ENCODE measurements at regions not wholly inside any gene's neighbourhood (a gene's known extent, or its start where the extent isn't known, plus 50 kb on each side); places are given as distances from the start of the nearest gene placed in this dataset.

DNA sequence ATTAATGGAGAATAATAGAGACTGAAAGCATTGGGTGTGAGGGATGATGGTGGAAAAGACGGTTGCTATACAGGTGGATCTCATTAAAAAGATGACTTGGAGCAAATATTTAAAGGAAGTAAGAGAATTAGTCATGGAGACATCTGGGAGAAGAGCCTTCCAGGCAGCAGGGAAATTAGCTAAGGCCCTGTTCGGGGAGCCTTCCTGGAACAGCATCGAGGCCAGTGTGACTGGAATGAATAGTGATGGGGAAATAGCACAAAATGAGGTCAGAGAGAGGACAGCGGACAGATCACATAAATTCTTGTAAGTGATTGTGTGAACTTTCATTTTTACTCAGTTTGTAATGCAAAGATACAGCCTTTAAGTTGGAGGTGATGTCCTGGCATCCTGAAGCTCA lies 842.3 kb downstream of the SLC6A15 start:
- Histone ChIP-seq H3K79me2 (ENCODE audit: insufficient read depth, low read length) (no peaks in the 10 kb centered on the region), H3K4me3 (ENCODE audit: low read depth in 1 of 2, low read length in 2 of 2) (no peak overlapping the region), H3K9ac (ENCODE audit: low read depth, low read length) (no peak overlapping the region), H2AFZ (ENCODE audit: low read depth, low read length) (no peak overlapping the region), H3K9me3 (ENCODE audit: insufficient read depth, low read length, severe bottlenecking) (no peaks in the 10 kb centered on the region), H3K36me3 (ENCODE audit: insufficient read depth, low read length) (no peaks in the 10 kb centered on the region), H3K27ac (ENCODE audit: low read length) (no peak overlapping the region), H4K20me1 (ENCODE audit: insufficient read depth, low read length) (no peaks in the 10 kb centered on the region), H3K27me3 (ENCODE audit: insufficient read depth, low read length, poor library complexity) (no peaks in the 10 kb centered on the region), H3K4me2 (ENCODE audit: insufficient read depth, low read length) (no peak overlapping the region), H3K4me1 (ENCODE audit: insufficient read depth, low read length) (no peaks in the 10 kb centered on the region)
- ATAC-seq (ENCODE audit: insufficient read depth, low read depth) (no peak), DNase-seq (no peak)
- TF ChIP-seq, protein P1, sequence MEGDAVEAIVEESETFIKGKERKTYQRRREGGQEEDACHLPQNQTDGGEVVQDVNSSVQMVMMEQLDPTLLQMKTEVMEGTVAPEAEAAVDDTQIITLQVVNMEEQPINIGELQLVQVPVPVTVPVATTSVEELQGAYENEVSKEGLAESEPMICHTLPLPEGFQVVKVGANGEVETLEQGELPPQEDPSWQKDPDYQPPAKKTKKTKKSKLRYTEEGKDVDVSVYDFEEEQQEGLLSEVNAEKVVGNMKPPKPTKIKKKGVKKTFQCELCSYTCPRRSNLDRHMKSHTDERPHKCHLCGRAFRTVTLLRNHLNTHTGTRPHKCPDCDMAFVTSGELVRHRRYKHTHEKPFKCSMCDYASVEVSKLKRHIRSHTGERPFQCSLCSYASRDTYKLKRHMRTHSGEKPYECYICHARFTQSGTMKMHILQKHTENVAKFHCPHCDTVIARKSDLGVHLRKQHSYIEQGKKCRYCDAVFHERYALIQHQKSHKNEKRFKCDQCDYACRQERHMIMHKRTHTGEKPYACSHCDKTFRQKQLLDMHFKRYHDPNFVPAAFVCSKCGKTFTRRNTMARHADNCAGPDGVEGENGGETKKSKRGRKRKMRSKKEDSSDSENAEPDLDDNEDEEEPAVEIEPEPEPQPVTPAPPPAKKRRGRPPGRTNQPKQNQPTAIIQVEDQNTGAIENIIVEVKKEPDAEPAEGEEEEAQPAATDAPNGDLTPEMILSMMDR (IDR thresholded peaks at IDR 0.05; ENCODE audit: borderline replicate concordance, extremely low read depth, low read length, poor library complexity, severe bottlenecking): no peak
- TF ChIP-seq EZH2 (IDR thresholded peaks at IDR 0.05; ENCODE audit: borderline replicate concordance, low read depth, low read length, severe bottlenecking): no peak

DNA sequence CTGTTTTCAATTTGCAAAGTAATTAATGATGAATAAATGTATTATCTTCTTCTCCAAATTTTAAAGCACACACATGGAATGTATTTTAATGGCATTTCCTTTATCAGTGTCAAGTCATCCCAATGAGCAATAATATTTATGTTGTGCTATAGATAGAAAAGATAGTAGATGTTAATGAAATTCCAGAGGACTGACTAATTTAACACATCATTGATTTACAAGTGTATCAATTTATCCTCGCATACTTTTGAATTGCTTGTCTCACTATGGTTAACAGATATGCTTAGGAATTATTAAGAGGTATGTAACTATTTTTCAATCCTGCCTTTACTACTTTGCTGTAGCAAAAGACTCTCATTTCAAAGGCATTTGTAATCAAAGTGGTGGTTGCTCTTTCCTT lies 842.9 kb downstream of the SLC6A15 start:
- H3K27me3 ChIP-seq (ENCODE audit: insufficient read depth, low read length, poor library complexity): no peaks in the 10 kb centered on the region
- H2AFZ ChIP-seq (ENCODE audit: low read depth, low read length): no peak overlapping the region

DNA sequence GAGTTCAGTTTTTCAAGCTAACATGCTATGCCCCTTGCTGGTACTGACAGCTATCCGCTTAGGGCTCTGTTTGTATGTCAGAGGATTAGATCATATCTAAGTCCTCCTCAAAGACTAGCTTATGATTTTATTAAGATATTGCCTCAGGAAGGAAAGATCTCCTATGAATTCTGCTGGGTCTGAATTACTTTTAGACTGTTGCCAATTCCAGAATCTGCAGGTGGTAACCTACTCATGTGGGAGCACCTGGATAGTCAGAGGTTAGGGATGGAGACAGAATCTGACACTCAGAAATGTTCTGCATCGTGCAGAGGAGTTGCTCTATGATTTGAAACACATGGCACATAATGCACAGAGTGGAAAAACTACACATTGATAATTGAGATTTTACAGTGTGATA lies 843.4 kb downstream of the SLC6A15 start:
- DNase-seq (no peak), ATAC-seq (ENCODE audit: insufficient read depth, low read depth) (no peak)
- H3K4me2 ChIP-seq (ENCODE audit: insufficient read depth, low read length): no peak overlapping the region
- H3K9ac ChIP-seq (ENCODE audit: low read depth, low read length): no peak overlapping the region
- H4K20me1 ChIP-seq (ENCODE audit: insufficient read depth, low read length): no peaks in the 10 kb centered on the region
- no peaks in the 10 kb centered on the region for H3K79me2 ChIP-seq (ENCODE audit: insufficient read depth, low read length)
- no peaks in the 10 kb centered on the region for H3K36me3 ChIP-seq (ENCODE audit: insufficient read depth, low read length)
- no peaks in the 10 kb centered on the region for H3K27me3 ChIP-seq (ENCODE audit: insufficient read depth, low read length, poor library complexity)
- no peak overlapping the region for H2AFZ ChIP-seq (ENCODE audit: low read depth, low read length)
- H3K4me1 ChIP-seq (ENCODE audit: insufficient read depth, low read length): no peaks in the 10 kb centered on the region
- H3K9me3 ChIP-seq (ENCODE audit: insufficient read depth, low read length, severe bottlenecking): no peaks in the 10 kb centered on the region
- no peak for TF ChIP-seq EZH2 (IDR thresholded peaks at IDR 0.05; ENCODE audit: borderline replicate concordance, low read depth, low read length, severe bottlenecking)
- TF ChIP-seq, protein P1 (IDR thresholded peaks at IDR 0.05; ENCODE audit: borderline replicate concordance, extremely low read depth, low read length, poor library complexity, severe bottlenecking): no peak
- no peak overlapping the region for H3K27ac ChIP-seq (ENCODE audit: low read length)
- no peak overlapping the region for H3K4me3 ChIP-seq (ENCODE audit: low read depth in 1 of 2, low read length in 2 of 2)

More for the DNA sequence above, 842.9 kb downstream of the SLC6A15 start:
- no peaks in the 10 kb centered on the region for H3K9me3 ChIP-seq (ENCODE audit: insufficient read depth, low read length, severe bottlenecking)
- TF ChIP-seq, protein P1 (IDR thresholded peaks at IDR 0.05; ENCODE audit: borderline replicate concordance, extremely low read depth, low read length, poor library complexity, severe bottlenecking): no peak
- TF ChIP-seq EZH2 (IDR thresholded peaks at IDR 0.05; ENCODE audit: borderline replicate concordance, low read depth, low read length, severe bottlenecking): no peak
- no peak overlapping the region for H3K4me2 ChIP-seq (ENCODE audit: insufficient read depth, low read length)
- H3K79me2 ChIP-seq (ENCODE audit: insufficient read depth, low read length): no peaks in the 10 kb centered on the region
- DNase-seq (no peak), ATAC-seq (ENCODE audit: insufficient read depth, low read depth) (no peak)
- H3K36me3 ChIP-seq (ENCODE audit: insufficient read depth, low read length): no peaks in the 10 kb centered on the region
- no peaks in the 10 kb centered on the region for H4K20me1 ChIP-seq (ENCODE audit: insufficient read depth, low read length)
- H3K9ac ChIP-seq (ENCODE audit: low read depth, low read length): no peak overlapping the region
- H3K4me1 ChIP-seq (ENCODE audit: insufficient read depth, low read length): no peaks in the 10 kb centered on the region
- H3K4me3 ChIP-seq (ENCODE audit: low read depth in 1 of 2, low read length in 2 of 2): no peak overlapping the region
- H3K27ac ChIP-seq (ENCODE audit: low read length): no peak overlapping the region

DNA sequence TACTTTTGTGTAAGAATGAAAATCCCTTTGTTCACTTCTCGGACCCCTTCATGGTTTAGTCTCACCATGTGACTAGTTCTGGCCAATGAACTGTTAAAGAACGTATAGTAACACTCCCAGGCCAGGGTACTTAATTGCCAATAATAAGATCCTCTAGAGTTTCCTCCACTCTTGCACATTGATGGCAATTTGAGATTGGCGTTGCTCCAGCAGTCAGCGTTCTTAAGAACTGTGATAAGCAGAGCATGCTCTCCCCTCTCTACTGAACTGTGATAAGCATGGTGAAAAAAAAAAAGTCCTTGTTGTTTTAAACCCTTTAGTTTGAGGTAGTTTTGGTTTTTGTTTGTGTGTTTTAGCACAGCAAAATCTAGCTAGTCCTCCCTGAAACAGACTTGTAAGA lies 854.5 kb downstream of the SLC6A15 start:
- Histone ChIP-seq H2AFZ (ENCODE audit: low read depth, low read length) (no peak overlapping the region), H3K36me3 (ENCODE audit: insufficient read depth, low read length) (no peaks in the 10 kb centered on the region), H4K20me1 (ENCODE audit: insufficient read depth, low read length) (no peaks in the 10 kb centered on the region), H3K27me3 (ENCODE audit: insufficient read depth, low read length, poor library complexity) (no peaks in the 10 kb centered on the region), H3K9me3 (ENCODE audit: insufficient read depth, low read length, severe bottlenecking) (no peaks in the 10 kb centered on the region), H3K27ac (ENCODE audit: low read length) (no peak overlapping the region), H3K4me2 (ENCODE audit: insufficient read depth, low read length) (no peak overlapping the region), H3K4me3 (ENCODE audit: low read depth in 1 of 2, low read length in 2 of 2) (no peak overlapping the region), H3K9ac (ENCODE audit: low read depth, low read length) (no peak overlapping the region), H3K79me2 (ENCODE audit: insufficient read depth, low read length) (no peaks in the 10 kb centered on the region), H3K4me1 (ENCODE audit: insufficient read depth, low read length) (no peaks in the 10 kb centered on the region)
- no peak for TF ChIP-seq EZH2 (IDR thresholded peaks at IDR 0.05; ENCODE audit: borderline replicate concordance, low read depth, low read length, severe bottlenecking)
- TF ChIP-seq, protein P1 (IDR thresholded peaks at IDR 0.05; ENCODE audit: borderline replicate concordance, extremely low read depth, low read length, poor library complexity, severe bottlenecking): no peak
- no peak for DNase-seq
- ATAC-seq (ENCODE audit: insufficient read depth, low read depth): no peak

All from DND-41 (cell line).